Activated CD4-positive, alpha-beta T cell treated with anti-CD3 and anti-CD28 coated beads, Interleukin-2, amount 10 ng/mL, durations not matched to agents 7 days and 5 days (primary cell): ENCODE measurements at regions not wholly inside any gene's neighbourhood (a gene's known extent, or its start where the extent isn't known, plus 50 kb on each side); places are given as distances from the start of the nearest gene placed in this dataset.
"Not testable (repeated sequence)": the region's sequence is repeated elsewhere in the genome, so short reads cannot be mapped to it uniquely, and the experiment has no call there.

Source experiments
- CTCF ChIA-PET: fragments of 350-600 bp; sonication (Branson Sonifier 250); formaldehyde crosslinking; loops from one replicate; lab custom pipeline; 2021; ENCODE audit warnings: antibody characterized with exemption; lab: Charles Lee
- POLR2A ChIA-PET: fragments of 350-600 bp; sonication (Branson Sonifier 250); formaldehyde crosslinking; loops from one replicate; lab custom pipeline; 2021; ENCODE audit warnings: antibody characterized with exemption; lab: Charles Lee
- DNase-seq: peaks from one replicate; pipeline ENCODE4 v3.0.0-alpha.2; 2020
- H3K27ac Mint-ChIP-seq: one replicate; pipeline ENCODE4 v1.8.0; 2021; ENCODE audit warnings: mild to moderate bottlenecking, moderate library complexity, mixed read lengths
- H3K27me3 Mint-ChIP-seq: one replicate; pipeline ENCODE4 v1.8.0; 2021; ENCODE audit warnings: mixed read lengths
- H3K36me3 Mint-ChIP-seq: one replicate; pipeline ENCODE4 v1.8.0; 2021; ENCODE audit warnings: low read depth, mixed read lengths
- H3K4me1 Mint-ChIP-seq: one replicate; pipeline ENCODE4 v1.8.0; 2021; ENCODE audit warnings: mixed read lengths
- H3K4me3 Mint-ChIP-seq: one replicate; pipeline ENCODE4 v1.8.0; 2021; ENCODE audit warnings: mild to moderate bottlenecking, moderate library complexity, mixed read lengths
- H3K9me3 Mint-ChIP-seq: one replicate; pipeline ENCODE4 v1.8.0; 2021; ENCODE audit warnings: mixed read lengths

GRCh38 chr22:16389256-16389655, 203.4 kb downstream of the CCT8L2 start:
- H3K4me3 Mint-ChIP-seq, H3K27ac Mint-ChIP-seq, H3K9me3 Mint-ChIP-seq, POLR2A ChIA-PET, H3K4me1 Mint-ChIP-seq, CTCF ChIA-PET, DNase-seq, H3K36me3 Mint-ChIP-seq: not testable (repeated sequence)
- H3K27me3 Mint-ChIP-seq = peaks cover 15% of the 10 kb centered on the region

- DNase-seq, CTCF ChIA-PET, H3K4me3 Mint-ChIP-seq, H3K27ac Mint-ChIP-seq, H3K4me1 Mint-ChIP-seq, POLR2A ChIA-PET, H3K36me3 Mint-ChIP-seq, H3K9me3 Mint-ChIP-seq: not testable (repeated sequence)
- H3K27me3 Mint-ChIP-seq = peaks cover 15% of the 10 kb centered on the region
Observed at GRCh38 chr22:16388616-16389015, 204.0 kb downstream of the CCT8L2 start.

GRCh38 chr22:16388127-16388526, 204.5 kb downstream of the CCT8L2 start:
- DNase-seq, H3K36me3 Mint-ChIP-seq, POLR2A ChIA-PET, CTCF ChIA-PET, H3K4me3 Mint-ChIP-seq, H3K9me3 Mint-ChIP-seq, H3K27ac Mint-ChIP-seq, H3K4me1 Mint-ChIP-seq: not testable (repeated sequence)
- H3K27me3 Mint-ChIP-seq = peaks cover 15% of the 10 kb centered on the region

GRCh38 chr22:16387543-16387942, 205.1 kb downstream of the CCT8L2 start:
- H3K4me1 Mint-ChIP-seq, H3K27ac Mint-ChIP-seq, H3K36me3 Mint-ChIP-seq, POLR2A ChIA-PET, CTCF ChIA-PET, DNase-seq, H3K9me3 Mint-ChIP-seq: not testable (repeated sequence)
- H3K4me3 Mint-ChIP-seq = peak overlapping the region; percentile 13
- H3K27me3 Mint-ChIP-seq = peaks cover 15% of the 10 kb centered on the region

GRCh38 chr22:16387088-16387487, 205.5 kb downstream of the CCT8L2 start:
- Mint-ChIP-seq H3K9me3 (no peaks in the 10 kb centered on the region), H3K27me3 (peaks cover 15% of the 10 kb centered on the region), H3K4me1 (no peaks in the 10 kb centered on the region), H3K27ac (no peak overlapping the region), H3K4me3 (no peak overlapping the region), H3K36me3 (no peaks in the 10 kb centered on the region)
- ChIA-PET POLR2A (no interaction called here), CTCF (no interaction called here)
- no peak for DNase-seq

GRCh38 chr22:16361328-16361727, 231.3 kb downstream of the CCT8L2 start:
- H3K9me3 Mint-ChIP-seq, H3K4me1 Mint-ChIP-seq, H3K27me3 Mint-ChIP-seq, H3K36me3 Mint-ChIP-seq, DNase-seq, CTCF ChIA-PET, POLR2A ChIA-PET, H3K27ac Mint-ChIP-seq, H3K4me3 Mint-ChIP-seq: not testable (repeated sequence)

GRCh38 chr22:16352637-16353036, 240.0 kb downstream of the CCT8L2 start:
- H3K4me1 Mint-ChIP-seq, POLR2A ChIA-PET, H3K9me3 Mint-ChIP-seq, H3K4me3 Mint-ChIP-seq, H3K27me3 Mint-ChIP-seq, H3K27ac Mint-ChIP-seq, CTCF ChIA-PET, H3K36me3 Mint-ChIP-seq, DNase-seq: not testable (repeated sequence)

GRCh38 chr22:16347083-16347482, 245.5 kb downstream of the CCT8L2 start:
- H3K27ac Mint-ChIP-seq, CTCF ChIA-PET, H3K36me3 Mint-ChIP-seq, POLR2A ChIA-PET, H3K4me3 Mint-ChIP-seq, H3K9me3 Mint-ChIP-seq, DNase-seq, H3K4me1 Mint-ChIP-seq, H3K27me3 Mint-ChIP-seq: not testable (repeated sequence)

GRCh38 chr22:16315565-16315964, 277.0 kb downstream of the CCT8L2 start:
- CTCF ChIA-PET, H3K27me3 Mint-ChIP-seq, H3K36me3 Mint-ChIP-seq, POLR2A ChIA-PET, H3K27ac Mint-ChIP-seq, DNase-seq, H3K4me3 Mint-ChIP-seq, H3K4me1 Mint-ChIP-seq, H3K9me3 Mint-ChIP-seq: not testable (repeated sequence)
